Esophagus squamous epithelium (tissue), 5 donors: ENCODE measurements at regions not wholly inside any gene's neighbourhood (a gene's known extent, or its start where the extent isn't known, plus 50 kb on each side); places are given as distances from the start of the nearest gene placed in this dataset.
"Not testable (repeated sequence)": the region's sequence is repeated elsewhere in the genome, so short reads cannot be mapped to it uniquely, and the experiment has no call there.

Experiments
- DNase-seq: peaks from one replicate; lab custom pipeline; 2025; lab: John Stamatoyannopoulos, UW
- H3K27ac ChIP-seq, 4 donors: fragments of 200-600 bp; sonication (generic); one replicate each; pipeline ENCODE4 v1.5.1; 2016 to 2019; ENCODE audit warnings: mild to moderate bottlenecking in 1 of 4
- H3K27me3 ChIP-seq, 4 donors: fragments of 200-600 bp; sonication (generic); 1 replicate in 3 of 4; 2 replicates in 1 of 4; pipeline versions ENCODE4 v1.5.1 to v1.6.0; 2017 to 2021; ENCODE audit warnings: antibody characterized with exemption in 1 of 4
- H3K36me3 ChIP-seq, 3 donors: fragments of 200-600 bp; sonication (generic); one replicate each; pipeline ENCODE4 v1.5.1; 2016 to 2019
- H3K4me1 ChIP-seq, 3 donors: fragments of 200-600 bp; sonication (generic); one replicate each; pipeline ENCODE4 v1.5.1; 2017 to 2019
- H3K4me3 ChIP-seq, 4 donors: fragments of 200-600 bp; sonication (generic); 1 replicate in 3 of 4; 2 replicates in 1 of 4; pipeline ENCODE4 v1.5.1; 2016 to 2019; ENCODE audit warnings: mild to moderate bottlenecking in 2 of 4, moderate library complexity in 1 of 4
- H3K9me3 ChIP-seq, 3 donors: fragments of 200-600 bp; sonication (generic); one replicate each; pipeline ENCODE4 v1.5.1; 2016 to 2019
- POLR2A ChIP-seq, 4 donors: fragments of 450-650 bp; IDR thresholded peaks; one replicate each; pipeline ENCODE4 v1.6.1; 2017; ENCODE audit warnings: antibody characterized with exemption in 4 of 4, mild to moderate bottlenecking in 4 of 4, moderate library complexity in 3 of 4
- WGBS, 2 donors: methylation state at CpG; one replicate each; pipeline ENCODE4 v1.1.5; 2018; 5-methylcytosine and 5-hydroxymethylcytosine counted together
- intact Hi-C: fragments of 100-400 bp; cut with DNase I; formaldehyde crosslinking; loops from one replicate; pipeline ENCODE4 v1.15.0; 2022
- TF ChIP-seq, protein P1 (sequence below), 6 experiments: fragments of 450-650 bp in 4 of 6; fragments of 200-600 bp in 2 of 6; sonication (generic) in 2 of 6; IDR thresholded peaks; one replicate each; pipeline ENCODE4 v1.5.1; 2016 to 2019; ENCODE audit warnings: antibody characterized with exemption in 6 of 6, mild to moderate bottlenecking in 4 of 6, moderate library complexity in 4 of 6
- donor health status: DM: yes; HTN: yes; CAD: no.

DNA sequence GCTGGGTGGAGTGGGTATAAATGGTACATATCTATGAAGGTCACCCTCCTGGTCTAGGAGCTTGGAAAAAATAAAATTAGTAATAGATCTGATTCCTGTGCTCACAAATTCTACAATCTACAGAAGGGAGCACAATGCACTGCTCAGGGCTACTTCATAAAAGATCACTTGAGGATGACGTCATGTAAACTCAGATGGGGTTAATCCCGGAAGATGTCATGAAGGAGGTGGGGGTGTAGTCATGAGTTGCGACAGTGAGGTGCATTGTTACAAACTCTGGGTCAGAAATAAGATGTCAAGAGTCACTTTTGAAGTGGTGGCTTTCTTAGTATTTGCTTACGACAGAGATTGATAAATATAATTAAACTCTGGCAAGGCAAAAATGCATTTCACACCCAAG is 68.2 kb downstream of the LHX9 start:
- H3K27me3 ChIP-seq = no peaks in the 10 kb centered on the region
- H3K36me3 ChIP-seq = no peaks in the 10 kb centered on the region
- no peaks in the 10 kb centered on the region for H3K4me1 ChIP-seq
- H3K27ac ChIP-seq = no peak overlapping the region
- DNase-seq = no peak
- TF ChIP-seq, protein P1, sequence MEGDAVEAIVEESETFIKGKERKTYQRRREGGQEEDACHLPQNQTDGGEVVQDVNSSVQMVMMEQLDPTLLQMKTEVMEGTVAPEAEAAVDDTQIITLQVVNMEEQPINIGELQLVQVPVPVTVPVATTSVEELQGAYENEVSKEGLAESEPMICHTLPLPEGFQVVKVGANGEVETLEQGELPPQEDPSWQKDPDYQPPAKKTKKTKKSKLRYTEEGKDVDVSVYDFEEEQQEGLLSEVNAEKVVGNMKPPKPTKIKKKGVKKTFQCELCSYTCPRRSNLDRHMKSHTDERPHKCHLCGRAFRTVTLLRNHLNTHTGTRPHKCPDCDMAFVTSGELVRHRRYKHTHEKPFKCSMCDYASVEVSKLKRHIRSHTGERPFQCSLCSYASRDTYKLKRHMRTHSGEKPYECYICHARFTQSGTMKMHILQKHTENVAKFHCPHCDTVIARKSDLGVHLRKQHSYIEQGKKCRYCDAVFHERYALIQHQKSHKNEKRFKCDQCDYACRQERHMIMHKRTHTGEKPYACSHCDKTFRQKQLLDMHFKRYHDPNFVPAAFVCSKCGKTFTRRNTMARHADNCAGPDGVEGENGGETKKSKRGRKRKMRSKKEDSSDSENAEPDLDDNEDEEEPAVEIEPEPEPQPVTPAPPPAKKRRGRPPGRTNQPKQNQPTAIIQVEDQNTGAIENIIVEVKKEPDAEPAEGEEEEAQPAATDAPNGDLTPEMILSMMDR (IDR thresholded peaks at IDR 0.05) = no peak
- TF ChIP-seq POLR2A (IDR thresholded peaks at IDR 0.05) = no peak
- intact Hi-C loops = no loop called here
- WGBS, 2 donors = 65 to 67% methylated on average over 4 of the region's 4 CpGs
- no peak overlapping the region for H3K4me3 ChIP-seq
- H3K9me3 ChIP-seq = no peaks in the 10 kb centered on the region

DNA sequence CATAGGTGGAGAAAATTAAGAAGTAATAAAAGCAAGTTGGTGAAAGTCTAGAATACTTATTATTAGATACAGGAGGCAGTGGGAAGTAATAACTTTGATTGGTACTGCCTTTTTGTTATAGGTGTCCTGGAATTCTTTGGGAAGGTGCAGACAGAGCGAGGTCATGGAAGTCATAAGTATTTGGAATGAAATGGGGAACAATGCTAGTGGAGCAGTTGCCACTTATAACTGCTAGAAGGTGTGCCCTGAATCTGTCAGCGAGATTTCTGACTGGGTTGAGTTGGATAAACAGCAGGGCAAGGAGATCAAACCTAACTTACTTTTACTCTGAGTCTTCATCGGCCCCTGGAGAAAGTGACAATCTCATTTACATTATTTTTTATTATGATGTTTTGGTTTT is 69.6 kb downstream of the LHX9 start:
- Histone ChIP-seq H3K27me3 (no peaks in the 10 kb centered on the region), H3K27ac (no peak overlapping the region), H3K36me3 (no peaks in the 10 kb centered on the region), H3K9me3 (no peaks in the 10 kb centered on the region), H3K4me3 (no peak overlapping the region), H3K4me1 (no peaks in the 10 kb centered on the region)
- intact Hi-C loops = no loop called here
- no peak for DNase-seq
- 65 to 80% methylated on average over 3 of the region's 3 CpGs for whole genome bisulfite sequencing, 2 donors
- TF ChIP-seq, protein P1 (IDR thresholded peaks at IDR 0.05) = no peak
- no peak for TF ChIP-seq POLR2A (IDR thresholded peaks at IDR 0.05)

DNA sequence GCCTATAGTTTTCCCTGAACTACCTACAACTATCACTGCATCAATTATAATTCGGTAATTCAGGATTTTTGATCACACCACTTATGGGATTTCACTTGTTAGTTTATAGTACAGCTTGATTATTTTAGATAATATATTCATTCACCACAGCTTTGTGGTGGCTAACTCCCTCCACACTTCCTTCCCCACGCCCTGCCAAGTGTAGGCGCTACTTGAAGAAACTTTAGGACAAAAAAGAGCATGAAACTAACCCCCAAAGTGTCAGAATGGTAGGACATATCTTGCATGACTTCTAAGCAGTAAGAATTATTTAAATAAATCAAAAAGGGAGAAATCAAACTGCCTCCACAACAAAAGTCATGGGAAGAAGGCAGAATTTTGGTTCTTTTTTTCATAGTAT is 70.1 kb downstream of the LHX9 start:
- intact Hi-C loops = no loop called here
- Histone ChIP-seq H3K36me3 (no peaks in the 10 kb centered on the region), H3K27me3 (no peaks in the 10 kb centered on the region), H3K27ac (no peak overlapping the region), H3K4me1 (no peaks in the 10 kb centered on the region), H3K9me3 (no peaks in the 10 kb centered on the region), H3K4me3 (no peak overlapping the region)
- TF ChIP-seq POLR2A (IDR thresholded peaks at IDR 0.05) = no peak
- TF ChIP-seq, protein P1 (IDR thresholded peaks at IDR 0.05) = no peak
- WGBS, 2 donors = 70 to 74% methylated on average over 3 of the region's 3 CpGs
- no peak for DNase-seq

DNA sequence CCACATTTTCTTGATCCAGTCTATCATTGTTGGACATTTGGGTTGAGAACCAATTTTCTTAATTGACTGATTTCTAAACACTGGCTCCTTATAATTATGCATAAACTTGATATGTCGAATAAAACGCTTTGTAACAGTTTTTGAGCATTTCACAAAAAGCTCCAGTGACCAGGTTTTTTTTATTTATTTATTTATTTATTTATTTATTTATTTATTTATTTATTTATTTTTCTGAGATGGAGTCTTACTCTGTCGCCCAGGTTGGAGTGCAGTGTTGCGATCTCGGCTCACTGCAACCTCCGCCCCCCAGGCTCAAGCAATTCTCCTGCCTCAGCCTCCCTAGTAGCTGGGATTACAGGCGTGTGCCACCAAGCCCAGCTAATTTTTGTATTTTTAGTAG is 71.4 kb downstream of the LHX9 start:
- H3K36me3 ChIP-seq, H3K27me3 ChIP-seq, H3K4me1 ChIP-seq, H3K4me3 ChIP-seq, H3K27ac ChIP-seq, DNase-seq, intact Hi-C loops, H3K9me3 ChIP-seq: not testable (repeated sequence)
- 95 to 100% methylated on average over 3 to 7 of the region's 7 CpGs for WGBS, 2 donors

DNA sequence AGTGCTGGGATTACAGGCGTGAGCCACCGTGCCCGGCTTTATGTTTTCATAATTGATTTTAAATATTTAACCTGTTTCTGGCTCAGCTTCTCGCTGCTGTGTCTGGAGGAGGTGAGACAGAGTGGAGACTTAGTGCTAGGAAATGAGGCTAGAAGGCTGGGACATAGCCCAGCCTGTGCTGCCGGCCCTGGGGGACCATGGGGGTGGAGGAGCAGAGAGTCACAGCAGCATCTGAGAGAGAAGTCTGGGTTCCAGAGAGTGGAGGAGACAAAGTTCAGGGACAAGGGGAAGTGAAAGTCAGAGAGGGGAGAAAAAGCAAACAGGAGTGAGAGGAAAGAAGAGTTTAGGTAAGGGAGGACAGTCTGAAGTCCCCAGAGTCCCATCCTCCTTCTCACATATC is 71.9 kb downstream of the LHX9 start:
- no peaks in the 10 kb centered on the region for H3K4me1 ChIP-seq
- TF ChIP-seq, protein P1 (IDR thresholded peaks at IDR 0.05) = no peak
- TF ChIP-seq POLR2A (IDR thresholded peaks at IDR 0.05) = no peak
- intact Hi-C loops = no loop called here
- 87 to 100% methylated on average over 3 to 5 of the region's 5 CpGs for WGBS, 2 donors
- no peak overlapping the region for H3K27ac ChIP-seq
- no peaks in the 10 kb centered on the region for H3K27me3 ChIP-seq
- no peak for DNase-seq
- no peak overlapping the region for H3K4me3 ChIP-seq
- H3K36me3 ChIP-seq = no peaks in the 10 kb centered on the region
- H3K9me3 ChIP-seq = no peaks in the 10 kb centered on the region

DNA sequence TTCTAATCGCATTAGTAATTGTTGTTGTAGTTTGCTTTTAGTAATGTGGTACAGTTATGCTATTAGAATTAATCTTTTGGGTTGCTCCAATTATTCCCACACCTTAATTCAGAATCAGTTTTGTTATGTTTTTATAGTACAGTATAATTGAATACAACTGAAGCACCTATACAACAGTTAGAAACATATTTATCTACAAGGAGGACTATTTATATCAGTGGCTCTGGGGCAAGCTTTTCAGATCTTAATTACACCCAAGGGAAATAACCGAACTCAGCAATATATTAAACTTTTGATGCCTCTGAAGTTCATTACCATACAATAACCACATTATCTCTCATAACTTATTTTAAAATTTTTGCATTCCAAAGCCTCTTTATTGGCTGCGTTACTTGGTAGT is 74.4 kb downstream of the LHX9 start:
- H3K9me3 ChIP-seq = no peaks in the 10 kb centered on the region

More for the DNA sequence above, 74.4 kb downstream of the LHX9 start:
- Histone ChIP-seq H3K36me3 (no peaks in the 10 kb centered on the region), H3K27me3 (no peaks in the 10 kb centered on the region), H3K4me1 (no peaks in the 10 kb centered on the region), H3K27ac (no peak overlapping the region), H3K4me3 (no peak overlapping the region)
- DNase-seq = no peak
- 61 to 73% methylated on average over 3 of the region's 3 CpGs for WGBS, 2 donors
- intact Hi-C loops = no loop called here
- TF ChIP-seq, protein P1 (IDR thresholded peaks at IDR 0.05) = no peak
- TF ChIP-seq POLR2A (IDR thresholded peaks at IDR 0.05) = no peak
